ENCODE measurements at regions not wholly inside any gene's neighbourhood (a gene's known extent, or its start where the extent isn't known, plus 50 kb on each side); places are given as distances from the start of the nearest gene placed in this dataset.

DNA sequence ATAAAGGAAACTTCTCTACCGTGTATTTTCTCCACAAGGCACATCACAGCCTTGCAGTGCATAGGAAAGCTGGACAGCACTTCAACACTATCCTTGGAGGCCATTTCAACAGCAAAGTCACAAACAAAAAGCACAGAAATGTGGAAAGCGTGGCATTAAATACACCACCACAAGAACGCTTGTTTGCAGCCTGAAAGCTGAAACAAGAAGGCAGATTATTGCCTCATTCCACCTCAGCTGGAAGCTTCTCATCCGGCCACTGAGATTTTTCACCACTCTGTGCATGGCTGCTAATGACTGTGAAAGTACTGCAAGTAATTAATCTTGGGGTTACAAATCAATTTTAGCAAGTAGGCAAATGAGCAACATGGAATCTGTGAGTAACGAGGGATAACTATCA lies 50.9 kb upstream of the GALNT2 start:
- TF ChIP-seq, protein P1, sequence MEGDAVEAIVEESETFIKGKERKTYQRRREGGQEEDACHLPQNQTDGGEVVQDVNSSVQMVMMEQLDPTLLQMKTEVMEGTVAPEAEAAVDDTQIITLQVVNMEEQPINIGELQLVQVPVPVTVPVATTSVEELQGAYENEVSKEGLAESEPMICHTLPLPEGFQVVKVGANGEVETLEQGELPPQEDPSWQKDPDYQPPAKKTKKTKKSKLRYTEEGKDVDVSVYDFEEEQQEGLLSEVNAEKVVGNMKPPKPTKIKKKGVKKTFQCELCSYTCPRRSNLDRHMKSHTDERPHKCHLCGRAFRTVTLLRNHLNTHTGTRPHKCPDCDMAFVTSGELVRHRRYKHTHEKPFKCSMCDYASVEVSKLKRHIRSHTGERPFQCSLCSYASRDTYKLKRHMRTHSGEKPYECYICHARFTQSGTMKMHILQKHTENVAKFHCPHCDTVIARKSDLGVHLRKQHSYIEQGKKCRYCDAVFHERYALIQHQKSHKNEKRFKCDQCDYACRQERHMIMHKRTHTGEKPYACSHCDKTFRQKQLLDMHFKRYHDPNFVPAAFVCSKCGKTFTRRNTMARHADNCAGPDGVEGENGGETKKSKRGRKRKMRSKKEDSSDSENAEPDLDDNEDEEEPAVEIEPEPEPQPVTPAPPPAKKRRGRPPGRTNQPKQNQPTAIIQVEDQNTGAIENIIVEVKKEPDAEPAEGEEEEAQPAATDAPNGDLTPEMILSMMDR (IDR thresholded peaks at IDR 0.05), result no peak
- no peak for TF ChIP-seq POLR2A (IDR thresholded peaks at IDR 0.05)
